ENCODE measurements at regions not wholly inside any gene's neighbourhood (a gene's known extent, or its start where the extent isn't known, plus 50 kb on each side); places are given as distances from the start of the nearest gene placed in this dataset.

DNA sequence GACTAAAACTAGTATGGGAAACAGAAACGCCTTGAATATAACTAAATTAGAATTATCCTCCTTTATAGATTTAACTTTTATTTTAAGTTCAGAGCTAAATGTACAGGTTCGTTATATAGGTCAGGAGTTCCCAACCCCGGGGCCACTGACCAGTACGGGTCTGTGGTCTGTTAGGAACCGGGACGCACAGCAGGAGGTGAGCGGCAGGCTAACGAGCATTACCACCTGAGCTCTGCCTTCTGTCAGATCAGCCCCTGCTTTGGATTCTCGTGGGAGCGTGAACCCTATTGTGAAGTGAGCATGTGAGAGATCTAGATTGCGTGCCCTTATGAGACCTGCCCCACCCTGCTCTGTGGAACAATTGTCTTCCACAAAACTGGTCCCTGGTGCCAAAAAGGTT lies 51.0 kb downstream of the FAT4 start:
- ChIA-PET POLR2A (no interaction called here), CTCF (no interaction called here)

- ChIA-PET CTCF (no interaction called here), POLR2A (no interaction called here)
These were observed 53.4 kb downstream of the FAT4 start for GRCh38 chr4:125368146-125368545.

DNA sequence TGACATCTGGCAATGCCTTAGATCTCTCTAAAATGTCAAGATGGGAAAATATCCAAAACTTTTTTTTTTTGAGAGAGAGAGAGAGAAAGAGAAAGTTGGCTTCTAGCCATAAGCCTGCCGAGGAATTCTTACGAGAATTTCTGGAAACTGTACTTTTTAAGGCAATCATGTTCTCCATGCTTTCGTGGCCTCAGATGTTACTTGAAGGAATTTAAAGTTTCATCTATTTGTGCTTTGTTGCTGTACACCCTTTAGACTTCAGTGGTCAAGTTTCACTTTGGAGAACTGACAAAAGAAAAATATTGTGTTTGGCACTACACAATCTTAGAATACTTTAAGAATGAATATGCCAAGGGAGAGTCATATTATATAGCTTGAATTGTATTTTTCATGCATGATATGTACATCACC lies 53.9 kb downstream of the FAT4 start:
- ChIA-PET POLR2A (no interaction called here), CTCF (no interaction called here)

- ChIA-PET CTCF (no interaction called here), POLR2A (no interaction called here)
These were observed 54.3 kb downstream of the FAT4 start for GRCh38 chr4:125369098-125369497.

- POLR2A ChIA-PET, result no interaction called here
- CTCF ChIA-PET, result no interaction called here
These were observed 55.7 kb downstream of the FAT4 start for GRCh38 chr4:125370478-125370877.

GRCh38 chr4:125382995-125383394 lies 68.2 kb downstream of the FAT4 start:
- POLR2A ChIA-PET, result no interaction called here
- CTCF ChIA-PET, result no interaction called here

DNA sequence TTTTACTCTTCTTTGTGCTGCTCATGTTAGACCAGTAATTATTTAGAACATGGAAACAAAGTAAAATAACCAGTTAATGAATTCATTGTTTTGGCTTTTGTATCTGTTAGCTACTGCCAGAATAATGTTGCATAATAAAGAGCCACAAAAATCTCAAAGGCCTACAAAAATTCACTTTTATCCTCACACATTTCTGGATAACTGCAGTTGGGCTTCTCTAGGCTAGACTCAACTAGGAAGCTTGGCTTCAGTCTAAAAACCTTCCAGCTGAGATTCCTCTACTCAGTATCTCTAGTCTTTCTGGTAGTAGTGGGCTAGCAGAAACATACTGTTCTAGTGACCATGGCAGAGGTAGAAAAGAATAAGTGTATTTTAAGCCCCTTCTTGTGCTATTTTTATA lies 73.0 kb downstream of the FAT4 start:
- CTCF ChIA-PET, result no interaction called here
- POLR2A ChIA-PET, result no interaction called here

GRCh38 chr4:125388613-125389012 lies 73.9 kb downstream of the FAT4 start:
- ChIA-PET CTCF (no interaction called here), POLR2A (no interaction called here)

GRCh38 chr4:125389713-125390112 lies 75.0 kb downstream of the FAT4 start:
- CTCF ChIA-PET, result no interaction called here
- POLR2A ChIA-PET, result no interaction called here

- ChIA-PET POLR2A (no interaction called here), CTCF (no interaction called here)
These were observed 75.4 kb downstream of the FAT4 start for GRCh38 chr4:125390126-125390525.

DNA sequence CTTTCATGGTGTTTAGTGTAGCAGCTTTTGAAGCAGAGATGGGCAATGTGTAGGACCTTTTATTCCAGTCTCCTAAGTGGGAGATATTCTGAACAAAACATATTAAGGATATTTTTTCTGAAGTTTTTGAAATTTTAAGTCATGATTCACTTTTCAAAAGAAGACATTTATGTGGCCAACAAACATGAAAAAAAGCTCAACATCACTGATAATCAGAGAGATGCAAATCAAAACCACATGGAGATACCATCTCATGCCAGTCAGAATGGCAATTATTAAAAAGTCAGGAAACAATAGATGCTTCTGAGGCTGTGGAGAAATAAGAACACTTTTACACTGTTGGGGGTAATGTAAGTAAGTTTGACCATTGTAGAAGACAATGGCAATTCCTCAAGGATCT lies 76.0 kb downstream of the FAT4 start:
- CTCF ChIA-PET, result no interaction called here
- POLR2A ChIA-PET, result no interaction called here

DNA sequence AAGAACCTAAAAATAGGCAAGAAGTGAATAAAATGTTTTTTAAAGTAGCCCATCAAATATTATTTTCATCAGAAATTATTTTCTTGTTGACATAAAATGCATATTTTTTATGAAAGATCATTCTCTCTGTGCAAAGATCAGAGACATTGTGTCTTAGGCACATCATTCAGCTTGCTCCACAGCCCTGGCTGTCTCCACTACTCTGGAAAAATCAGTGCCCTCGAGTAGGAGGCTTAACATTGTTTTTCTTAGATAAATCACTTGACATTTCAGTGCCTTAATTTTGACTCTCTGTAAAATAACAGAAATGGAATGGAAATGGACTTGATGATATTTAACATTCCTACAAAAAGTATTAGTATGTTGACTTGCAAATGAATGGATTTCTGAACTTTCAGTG lies 77.9 kb downstream of the FAT4 start:
- POLR2A ChIA-PET, result no interaction called here

GRCh38 chr4:125393825-125394224 lies 79.1 kb downstream of the FAT4 start:
- POLR2A ChIA-PET, result no interaction called here
- CTCF ChIA-PET, result no interaction called here

More for the DNA sequence above, 77.9 kb downstream of the FAT4 start:
- CTCF ChIA-PET, result no interaction called here

DNA sequence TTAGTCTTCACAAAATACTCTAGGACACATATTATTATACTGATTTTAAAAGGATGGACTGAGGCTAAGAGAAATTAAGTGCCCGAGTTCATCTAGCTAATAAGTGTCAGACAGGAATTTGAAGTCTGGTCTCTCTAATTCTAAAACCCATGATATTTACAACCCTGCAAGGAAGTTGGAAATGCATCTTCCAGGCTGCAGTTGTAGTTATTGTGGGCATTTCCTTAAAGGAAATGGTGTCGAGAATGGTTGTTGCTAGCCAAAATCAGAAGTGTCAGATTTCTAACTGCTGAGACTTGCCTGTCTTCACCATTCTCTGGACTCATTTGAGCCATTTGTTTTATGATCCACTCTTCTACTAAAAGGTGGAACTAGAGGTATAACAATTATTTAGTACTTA lies 82.5 kb downstream of the FAT4 start:
- POLR2A ChIA-PET, result no interaction called here

GRCh38 chr4:125398263-125399002 lies 83.7 kb downstream of the FAT4 start:
- ChIA-PET CTCF (no interaction called here), POLR2A (no interaction called here)

More for the DNA sequence above, 82.5 kb downstream of the FAT4 start:
- CTCF ChIA-PET, result no interaction called here

DNA sequence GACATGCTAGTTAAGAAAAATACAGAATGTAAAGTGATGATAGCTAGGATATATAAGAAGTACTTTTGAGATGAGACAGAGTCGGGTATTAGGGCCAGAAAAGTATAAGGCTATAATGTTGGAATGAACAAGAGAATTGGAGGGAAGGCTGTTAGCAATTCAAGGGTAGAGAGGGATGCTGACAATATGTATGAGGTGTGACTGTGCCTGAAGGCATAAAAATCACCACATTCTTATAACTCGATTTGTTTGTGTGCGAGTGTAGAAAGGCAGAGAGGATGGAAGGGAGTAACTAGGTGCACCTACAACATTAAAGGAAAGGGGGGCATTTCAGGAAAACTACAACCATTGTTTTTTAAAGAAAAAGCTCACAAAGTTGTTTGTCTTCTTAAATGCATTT lies 86.0 kb downstream of the FAT4 start:
- ChIA-PET CTCF (no interaction called here), POLR2A (no interaction called here)

DNA sequence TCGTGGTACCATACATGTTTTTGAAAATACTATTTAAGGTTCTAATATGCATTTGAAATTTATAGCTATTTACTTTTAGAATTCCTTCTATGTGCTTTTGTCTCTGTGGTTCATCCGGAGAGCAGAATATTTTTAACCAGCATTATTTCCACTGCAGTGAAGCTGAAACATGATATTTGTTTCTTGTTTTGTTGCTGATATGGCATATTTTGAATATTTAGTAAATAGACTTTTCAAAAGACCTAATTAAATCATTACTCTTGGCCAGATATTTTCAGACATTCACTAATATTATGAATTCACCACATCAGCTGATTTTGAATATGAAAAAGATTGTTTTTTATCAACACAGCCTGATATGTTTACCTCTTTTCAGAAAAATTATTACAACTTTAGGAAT lies 87.0 kb downstream of the FAT4 start:
- ChIA-PET POLR2A (no interaction called here), CTCF (no interaction called here)

DNA sequence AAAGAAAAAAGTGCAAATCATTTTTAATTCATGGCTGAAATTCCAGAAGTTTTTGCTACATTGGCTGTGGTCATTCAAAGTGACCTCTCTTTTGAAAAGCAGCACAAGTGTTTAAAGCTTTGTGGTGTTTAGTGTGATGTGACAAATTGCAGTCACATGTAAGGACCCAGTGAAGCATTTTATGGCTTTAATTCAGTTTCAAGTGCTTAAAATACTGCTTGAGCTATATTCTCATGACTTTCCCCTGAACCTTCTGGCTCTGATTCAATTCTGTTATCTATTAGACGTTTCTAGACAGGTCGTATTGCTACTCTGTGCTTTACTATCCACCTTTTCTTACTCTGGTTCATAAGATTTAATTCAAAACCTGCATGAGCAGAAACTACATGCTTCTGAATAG lies 105.8 kb downstream of the FAT4 start:
- ChIA-PET CTCF (no interaction called here), POLR2A (no interaction called here)

GRCh38 chr4:125421547-125421946 lies 106.8 kb downstream of the FAT4 start:
- POLR2A ChIA-PET, result no interaction called here
- CTCF ChIA-PET, result no interaction called here

DNA sequence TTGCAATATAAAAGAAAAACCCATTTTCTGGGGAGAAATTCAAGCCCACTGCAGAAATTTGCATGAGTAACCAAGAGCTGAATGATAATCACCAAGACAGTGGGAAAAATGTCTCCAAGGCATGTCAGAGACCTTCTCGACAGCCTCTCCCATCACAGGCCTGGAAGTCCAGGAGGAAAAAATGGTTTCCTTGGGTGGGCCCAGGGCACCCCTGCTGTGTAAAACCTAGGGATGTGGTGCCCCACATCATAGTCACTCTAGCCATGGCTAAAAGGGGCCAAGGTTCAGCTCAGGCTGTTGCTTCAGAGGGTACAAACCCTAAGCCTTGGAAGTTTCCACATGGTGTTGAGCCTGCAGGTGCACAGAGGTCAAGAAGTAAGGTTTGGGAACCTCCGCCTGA lies 108.4 kb downstream of the FAT4 start:
- ChIA-PET CTCF (no interaction called here), POLR2A (no interaction called here)

DNA sequence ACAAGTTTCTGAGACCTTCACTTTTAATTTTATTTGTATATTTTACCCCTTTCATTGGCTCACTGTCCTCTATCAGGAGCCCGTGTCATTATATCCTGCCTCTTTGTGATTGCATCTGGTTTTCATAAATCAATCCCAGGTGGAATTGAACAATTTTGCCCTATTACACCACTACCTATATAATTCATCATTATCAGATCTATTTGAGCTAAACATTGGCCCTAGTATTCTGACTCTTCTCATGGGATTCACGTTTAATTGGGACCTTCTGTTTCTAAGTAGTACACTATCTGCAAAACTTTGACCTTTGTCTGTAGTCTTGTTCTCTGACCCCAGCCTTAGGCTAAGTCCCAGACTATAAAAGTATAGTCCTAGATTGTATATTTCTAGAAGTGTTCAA lies 114.1 kb downstream of the FAT4 start:
- CTCF ChIA-PET, result no interaction called here
- POLR2A ChIA-PET, result no interaction called here

DNA sequence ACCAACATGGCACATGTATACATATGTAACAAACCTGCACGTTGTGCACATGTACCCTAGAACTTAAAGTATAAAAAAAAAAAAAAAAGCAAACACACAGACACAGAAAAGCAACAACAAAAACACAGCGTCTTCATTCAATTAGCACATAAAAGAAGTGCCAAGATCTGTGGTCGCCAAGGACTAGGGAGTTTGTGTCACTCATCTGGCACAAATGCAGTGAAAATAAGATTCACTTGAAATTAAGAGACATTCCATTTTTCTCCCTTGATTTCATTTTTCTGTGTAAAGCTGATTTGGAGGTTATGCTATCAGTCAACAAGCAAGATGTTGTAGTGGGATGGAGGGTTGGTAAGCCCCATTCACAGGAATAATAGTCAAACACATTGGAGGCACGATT lies 115.3 kb downstream of the FAT4 start:
- ChIA-PET POLR2A (no interaction called here), CTCF (no interaction called here)

DNA sequence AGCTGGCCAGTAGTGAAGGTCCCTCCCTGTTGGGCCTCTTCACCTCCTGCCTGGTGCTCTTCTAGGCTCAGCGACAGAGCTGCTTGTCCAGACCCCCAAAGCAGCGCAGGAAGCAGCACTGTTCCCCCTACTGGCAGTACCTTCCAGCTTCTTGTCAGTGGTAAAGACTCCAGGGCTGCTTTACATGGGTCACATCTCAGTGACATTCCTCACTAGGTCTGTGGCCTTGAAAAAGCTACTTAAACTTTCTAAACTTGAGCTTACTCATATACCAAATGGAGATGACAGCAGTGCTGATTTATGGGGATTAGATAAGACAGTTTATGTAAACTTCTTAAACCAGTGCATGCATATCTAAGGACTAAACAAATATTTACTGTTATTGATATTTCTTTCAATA lies 117.3 kb downstream of the FAT4 start:
- POLR2A ChIA-PET, result no interaction called here
- CTCF ChIA-PET, result no interaction called here

Data from activated CD8-positive, alpha-beta memory T cell treated with anti-CD3 and anti-CD28 coated beads for 36 hours (primary cell).